ENCODE measurements at regions not wholly inside any gene's neighbourhood (a gene's known extent, or its start where the extent isn't known, plus 50 kb on each side); places are given as distances from the start of the nearest gene placed in this dataset.

DNA sequence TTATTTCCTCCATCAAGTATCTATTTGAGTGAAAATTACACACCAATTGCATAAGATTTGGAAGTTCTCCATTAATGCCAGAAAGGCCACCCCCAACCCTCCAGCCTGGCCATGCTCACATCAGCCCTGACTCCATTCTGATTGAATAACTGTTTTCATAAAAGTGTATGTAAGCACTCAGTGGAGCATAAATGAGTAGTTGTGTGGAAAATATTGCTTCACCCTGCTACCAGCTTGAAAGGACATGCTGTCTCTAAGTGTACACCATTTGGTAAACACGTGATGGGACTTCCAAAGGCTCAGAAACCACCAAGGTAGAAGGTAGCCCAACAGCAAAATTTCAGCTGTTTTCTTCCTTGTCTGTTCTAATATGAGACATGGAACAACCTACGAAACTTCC is 393.8 kb downstream of the ZNF385D start:
- DNase-seq, result no peak

- DNase-seq, result peak; percentile 16
These were observed 394.6 kb downstream of the ZNF385D start for GRCh38 chr3:21356402-21356801.

GRCh38 chr3:21345382-21345976 is 405.5 kb downstream of the ZNF385D start:
- no peak for DNase-seq

DNA sequence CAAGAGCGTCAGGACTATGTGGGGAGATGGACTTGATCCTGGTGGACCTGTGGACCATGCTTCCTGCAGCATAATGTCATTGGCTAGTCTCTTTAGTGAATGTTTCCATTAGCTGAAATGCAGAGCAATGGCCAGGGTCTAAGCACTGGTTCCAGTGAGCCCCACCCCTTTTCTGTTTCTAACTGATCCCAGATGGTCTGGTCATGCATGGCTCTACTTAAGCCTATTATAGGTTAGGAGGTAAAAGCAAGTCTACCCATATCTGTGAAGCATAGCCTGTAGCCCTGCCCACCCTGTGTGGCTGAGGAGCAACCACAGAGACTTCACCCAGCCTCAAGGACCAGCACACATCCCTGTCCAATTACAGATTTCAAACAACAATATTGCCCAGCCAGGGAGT is 419.2 kb downstream of the ZNF385D start:
- DNase-seq, result no peak

GRCh38 chr3:21331321-21331720 is 419.7 kb downstream of the ZNF385D start:
- DNase-seq, result no peak

GRCh38 chr3:21330293-21330692 is 420.7 kb downstream of the ZNF385D start:
- DNase-seq, result no peak

- no peak for DNase-seq
These were observed 422.2 kb downstream of the ZNF385D start for GRCh38 chr3:21328711-21329390.

DNA sequence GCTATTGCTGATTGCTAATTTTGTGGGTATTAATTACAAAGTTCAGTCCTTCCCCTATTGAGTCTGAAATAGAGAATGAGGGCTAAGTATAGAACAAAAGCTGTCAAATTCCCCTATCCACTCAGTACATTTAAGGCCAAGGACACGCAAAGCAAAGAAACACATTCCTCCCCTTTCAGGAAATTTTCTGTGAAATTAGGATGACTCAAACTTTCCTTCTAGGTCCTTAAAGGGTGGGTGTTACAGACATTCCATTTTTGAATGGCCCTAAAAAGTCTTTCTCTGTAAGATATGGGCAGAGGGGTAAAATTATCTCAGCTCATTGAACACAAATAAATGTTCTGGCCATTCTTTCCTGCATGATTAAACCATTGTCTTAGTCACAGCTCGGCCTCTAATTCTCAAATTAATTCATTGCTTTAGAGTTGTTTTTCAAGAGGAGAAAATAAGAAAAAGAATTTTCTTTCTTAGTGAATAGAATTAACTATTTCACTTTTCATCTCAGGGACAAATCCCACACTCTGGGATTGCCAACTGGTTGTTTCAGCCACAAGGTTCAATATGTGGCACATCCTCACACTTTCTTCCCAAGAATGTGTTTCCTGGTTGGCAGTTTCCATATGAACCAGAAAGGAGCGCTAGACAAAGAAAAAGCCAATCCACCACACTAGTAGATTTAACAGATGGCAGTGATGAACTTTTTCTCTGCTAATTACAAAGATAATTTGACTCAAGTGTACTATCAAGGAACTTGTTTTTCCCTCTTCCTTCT is 424.1 kb downstream of the ZNF385D start:
- DNase-seq, result peak; percentile 42

- DNase-seq, result no peak
These were observed 436.3 kb downstream of the ZNF385D start for GRCh38 chr3:21314688-21315087.

GRCh38 chr3:21310891-21311290 is 440.1 kb downstream of the ZNF385D start:
- no peak for DNase-seq

- no peak for DNase-seq
These were observed 440.8 kb downstream of the ZNF385D start for GRCh38 chr3:21310161-21310560.

DNA sequence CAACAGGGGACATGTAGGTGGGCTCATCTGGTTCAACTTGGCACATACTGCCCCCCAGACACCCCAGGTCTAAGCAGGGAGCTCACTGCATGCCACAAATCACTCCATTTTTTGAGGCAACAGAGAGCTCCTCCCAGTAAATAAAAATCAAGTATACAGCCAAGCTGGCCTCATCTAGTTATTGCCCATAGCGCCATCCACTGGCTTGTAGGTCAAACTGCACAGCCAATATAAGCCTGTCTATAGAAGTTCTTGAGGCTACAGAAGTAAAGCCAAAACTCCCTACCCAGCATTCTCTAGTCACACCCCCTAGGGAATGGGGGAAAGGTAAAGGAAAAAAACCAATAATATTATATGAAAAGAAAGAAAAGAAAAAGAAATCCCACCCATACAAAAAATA is 453.7 kb downstream of the ZNF385D start:
- no peak for DNase-seq

GRCh38 chr3:21294768-21295167 is 456.2 kb downstream of the ZNF385D start:
- DNase-seq, result no peak

DNA sequence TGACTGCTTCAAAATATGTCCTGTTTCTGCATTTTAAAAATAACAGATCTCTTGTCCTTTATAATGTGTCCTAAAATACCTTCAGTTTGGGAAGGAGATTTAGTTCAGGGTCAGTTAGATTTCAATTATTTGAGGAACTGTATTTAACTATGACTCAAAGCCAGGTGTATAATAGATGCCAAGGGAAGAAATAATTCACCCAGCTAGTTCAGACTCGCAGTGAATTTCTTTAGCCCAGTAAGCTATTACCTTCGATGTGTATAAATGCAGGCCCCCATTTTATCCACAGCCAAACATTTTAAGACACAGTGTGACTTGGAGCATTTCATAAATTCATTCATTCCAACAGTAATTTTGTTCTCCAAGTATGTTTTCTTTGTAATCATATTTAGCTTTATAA is 458.0 kb downstream of the ZNF385D start:
- no peak for DNase-seq

DNA sequence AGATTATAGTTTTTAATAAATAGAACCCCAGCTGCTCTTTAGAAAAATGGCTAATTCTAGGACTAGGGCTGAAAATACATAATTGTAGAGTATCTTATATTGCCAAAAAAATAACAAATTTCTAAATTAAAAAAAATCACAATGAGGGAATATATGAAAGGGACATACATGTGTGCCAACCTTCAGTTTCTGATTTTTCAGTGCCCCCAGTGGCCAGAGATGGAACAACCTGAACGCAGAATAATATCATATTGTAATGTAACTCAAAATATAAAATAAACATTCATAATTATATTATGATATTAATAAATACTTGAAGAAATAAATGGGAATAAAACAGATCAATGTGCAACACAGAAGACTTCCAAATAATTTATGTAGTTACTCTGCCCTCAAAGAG is 460.5 kb downstream of the ZNF385D start:
- DNase-seq, result no peak

DNA sequence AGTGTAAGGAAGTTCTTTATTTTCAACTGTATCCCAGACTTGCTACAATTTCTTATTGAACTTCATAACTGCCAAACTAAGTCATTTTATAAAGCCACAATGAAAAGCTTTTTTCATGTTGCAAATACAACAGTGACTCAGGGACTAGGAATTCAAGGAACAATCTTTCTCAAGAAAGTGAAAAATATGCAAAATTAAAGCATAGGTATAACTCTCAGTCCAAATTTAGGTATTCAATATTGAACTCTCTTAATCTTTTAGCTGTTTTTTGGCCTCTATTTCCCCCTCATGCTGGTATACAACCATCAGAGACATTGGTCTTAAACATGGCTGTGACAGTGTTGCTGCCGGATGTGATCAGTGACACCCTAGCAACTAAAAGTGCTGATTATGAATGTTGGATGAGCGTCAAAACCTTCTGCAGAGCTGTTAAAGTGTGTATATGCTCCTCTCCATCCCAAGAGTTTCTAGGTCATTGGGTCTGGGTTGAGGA is 476.9 kb downstream of the ZNF385D start:
- no peak for DNase-seq

GRCh38 chr3:21273259-21274025 is 477.6 kb downstream of the ZNF385D start:
- no peak for DNase-seq

DNA sequence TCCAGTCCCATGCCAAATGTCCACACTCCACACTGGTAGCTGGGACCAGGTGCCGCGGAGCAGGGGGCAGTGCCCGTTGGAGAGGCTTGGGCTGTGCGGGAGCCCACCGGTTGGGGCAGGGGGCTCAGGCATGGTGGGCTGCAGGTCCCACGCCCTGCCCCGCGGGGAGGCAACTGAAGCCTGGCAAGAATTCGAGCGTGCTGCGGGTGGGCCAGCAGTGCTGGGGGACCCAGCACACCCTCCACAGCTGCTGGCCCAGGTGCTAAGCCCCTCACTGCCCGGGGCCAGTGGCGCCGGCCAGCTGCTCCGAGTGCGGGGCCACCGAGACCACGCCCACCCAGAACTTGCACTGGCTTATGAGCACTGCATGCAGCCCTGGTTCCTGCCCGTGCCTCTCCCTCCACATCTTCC is 479.4 kb downstream of the ZNF385D start:
- DNase-seq, result no peak

DNA sequence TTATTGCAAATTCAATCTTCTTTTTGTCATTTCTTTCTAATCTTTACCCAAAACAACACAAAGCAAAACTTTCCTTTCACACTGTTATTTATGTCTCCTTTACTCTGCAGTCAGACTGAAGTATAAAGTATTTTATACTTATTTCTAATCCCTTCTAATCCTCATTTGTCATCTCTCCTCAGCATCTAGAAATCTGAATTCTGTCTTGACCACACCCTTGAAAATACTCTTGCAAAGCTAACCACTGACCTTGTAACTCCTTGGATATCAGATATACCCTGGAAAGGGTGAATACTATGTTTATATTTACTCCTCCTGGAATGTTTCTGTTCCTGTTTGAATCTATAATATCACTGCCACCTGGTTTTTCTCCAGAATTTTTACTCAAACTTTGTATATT is 481.1 kb downstream of the ZNF385D start:
- DNase-seq, result no peak

- no peak for DNase-seq
These were observed 490.5 kb downstream of the ZNF385D start for GRCh38 chr3:21260507-21260906.

DNA sequence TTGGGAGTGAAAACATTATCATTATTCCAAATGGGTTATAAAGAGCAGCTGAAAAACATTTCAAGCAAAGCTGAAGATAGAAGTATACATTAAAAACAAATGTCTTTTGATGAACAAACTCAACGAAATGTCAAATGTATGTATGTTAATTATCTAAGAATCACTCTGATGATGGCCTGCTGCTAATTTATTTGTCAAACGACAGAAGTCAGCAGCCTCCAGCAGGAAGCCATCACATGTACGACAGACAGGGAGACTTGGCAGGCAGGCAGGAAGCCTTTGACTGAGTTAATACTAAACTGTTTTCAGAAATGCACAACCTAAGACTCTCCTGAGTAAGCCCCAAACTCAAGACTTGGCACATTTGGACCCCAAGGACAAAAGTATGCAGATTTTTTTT is 491.1 kb downstream of the ZNF385D start:
- no peak for DNase-seq

DNA sequence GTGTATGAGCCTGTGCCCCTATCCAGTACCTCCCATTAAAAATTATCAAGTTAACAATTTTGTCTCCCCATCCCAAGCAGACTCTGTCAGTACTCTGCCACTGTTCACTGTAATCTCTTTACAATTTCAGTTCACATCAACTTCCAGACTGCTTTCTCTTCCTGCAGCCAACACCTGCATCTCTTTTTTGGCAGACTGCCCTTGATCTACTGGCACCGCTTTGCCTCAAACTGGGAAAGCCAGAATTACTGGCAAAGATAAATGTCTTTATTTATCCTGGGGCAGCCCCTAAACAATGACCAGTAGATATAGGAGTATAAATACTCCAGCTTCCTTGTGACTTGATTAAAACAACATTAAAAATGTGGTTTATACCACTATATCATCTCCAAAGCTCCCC is 494.1 kb downstream of the ZNF385D start:
- no peak for DNase-seq

DNA sequence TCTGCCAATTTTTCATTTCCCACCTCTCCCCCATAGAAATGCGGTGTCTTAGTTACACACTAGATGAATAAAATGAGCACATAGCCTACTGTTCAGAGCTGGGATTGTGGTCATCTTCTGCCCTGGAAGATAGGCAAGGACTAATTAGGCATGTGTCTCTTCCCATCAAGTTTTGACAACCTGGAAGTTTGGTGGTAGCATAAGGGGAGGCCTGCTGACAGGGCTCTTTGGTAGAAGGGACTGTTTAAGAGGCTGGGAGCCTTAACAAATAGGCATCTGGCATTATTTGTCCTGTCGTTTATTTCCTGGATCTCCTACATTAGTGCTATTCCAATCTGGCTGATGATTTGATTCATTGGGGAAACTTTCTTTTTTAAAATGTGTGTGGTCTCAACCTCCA is 512.3 kb downstream of the ZNF385D start:
- DNase-seq, result no peak
